Nephron (organoid): ENCODE measurements at regions not wholly inside any gene's neighbourhood (a gene's known extent, or its start where the extent isn't known, plus 50 kb on each side); places are given as distances from the start of the nearest gene placed in this dataset.
"Not testable (repeated sequence)": the region's sequence is repeated elsewhere in the genome, so short reads cannot be mapped to it uniquely, and the experiment has no call there.

ENCODE experiments used
- H3K27ac Mint-ChIP-seq, 3 experiments: 2 replicates each; pipeline ENCODE4 v1.8.0; 2020; ENCODE audit warnings: mixed read lengths in 3 of 3, mild to moderate bottlenecking in 2 of 3, moderate library complexity in 1 of 3
- H3K27me3 Mint-ChIP-seq: 2 replicates; pipeline ENCODE4 v1.8.0; 2021; ENCODE audit warnings: low read depth, mild to moderate bottlenecking, moderate library complexity, mixed read lengths
- H3K36me3 Mint-ChIP-seq: 2 replicates; pipeline ENCODE4 v1.8.0; 2020; ENCODE audit warnings: low read depth, mixed read lengths
- H3K4me1 Mint-ChIP-seq: 2 replicates; pipeline ENCODE4 v1.8.0; 2020; ENCODE audit warnings: mixed read lengths
- H3K4me3 Mint-ChIP-seq, 3 experiments: 2 replicates each; pipeline ENCODE4 v1.8.0; 2020; ENCODE audit warnings: mild to moderate bottlenecking in 3 of 3, mixed read lengths in 3 of 3, moderate library complexity in 2 of 3
- H3K9me3 Mint-ChIP-seq: 2 replicates; pipeline ENCODE4 v1.8.0; 2020; ENCODE audit warnings: mixed read lengths

DNA sequence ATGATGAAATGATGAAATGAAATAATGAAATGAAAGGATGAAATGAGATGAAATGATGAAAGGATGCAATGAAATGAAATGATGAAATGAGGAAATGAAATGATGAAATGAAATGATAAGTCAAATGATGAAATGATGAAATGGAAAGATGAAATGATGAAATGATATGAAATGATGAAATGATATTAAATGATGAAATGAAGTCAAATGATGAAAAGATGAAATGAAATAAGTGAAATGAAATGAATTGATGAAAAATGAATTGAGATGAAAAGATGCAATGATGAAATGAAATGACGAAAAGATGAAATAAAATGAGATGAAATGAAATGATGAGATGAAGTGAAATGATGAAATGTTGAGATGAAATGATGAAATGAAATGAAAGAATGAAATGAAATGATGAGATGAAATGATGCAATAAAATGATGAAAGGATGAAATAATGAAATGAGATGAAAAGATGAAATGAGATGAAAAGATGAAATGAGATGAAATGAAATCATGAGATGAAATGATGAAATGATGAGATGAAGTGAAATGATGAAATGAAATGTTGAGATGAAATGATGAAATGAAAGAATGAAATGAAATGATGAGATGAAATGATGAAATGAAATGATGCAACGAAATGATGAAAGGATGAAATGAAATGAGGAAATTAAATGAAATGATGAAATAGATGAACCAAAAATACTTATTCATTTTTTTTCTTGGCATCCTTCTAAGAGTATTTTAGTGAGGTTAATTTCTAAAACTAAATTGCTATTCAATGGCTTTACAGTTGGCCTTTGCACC lies 139.8 kb upstream of the ERV3-1 start:
- H3K27me3 Mint-ChIP-seq, H3K4me3 Mint-ChIP-seq, H3K4me1 Mint-ChIP-seq, H3K27ac Mint-ChIP-seq, H3K36me3 Mint-ChIP-seq, H3K9me3 Mint-ChIP-seq: not testable (repeated sequence)

DNA sequence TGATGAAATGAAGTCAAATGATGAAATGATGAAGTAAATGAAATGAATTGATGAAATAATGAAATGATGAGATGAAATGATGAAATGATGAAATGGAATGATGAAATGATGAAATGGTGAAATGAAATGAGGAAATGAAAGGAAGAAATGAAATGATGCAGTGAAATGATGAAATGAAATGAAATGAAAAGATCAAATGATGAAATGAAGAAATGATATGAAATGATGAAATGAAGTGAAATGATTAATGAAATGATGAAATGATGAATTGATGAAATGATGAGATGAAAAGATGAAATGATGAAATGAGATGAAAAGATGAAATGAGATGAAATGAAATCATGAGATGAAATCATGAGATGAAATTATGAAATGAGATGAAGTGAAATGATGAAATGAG lies 139.2 kb upstream of the ERV3-1 start:
- H3K36me3 Mint-ChIP-seq, H3K27me3 Mint-ChIP-seq, H3K4me3 Mint-ChIP-seq, H3K27ac Mint-ChIP-seq, H3K9me3 Mint-ChIP-seq, H3K4me1 Mint-ChIP-seq: not testable (repeated sequence)

DNA sequence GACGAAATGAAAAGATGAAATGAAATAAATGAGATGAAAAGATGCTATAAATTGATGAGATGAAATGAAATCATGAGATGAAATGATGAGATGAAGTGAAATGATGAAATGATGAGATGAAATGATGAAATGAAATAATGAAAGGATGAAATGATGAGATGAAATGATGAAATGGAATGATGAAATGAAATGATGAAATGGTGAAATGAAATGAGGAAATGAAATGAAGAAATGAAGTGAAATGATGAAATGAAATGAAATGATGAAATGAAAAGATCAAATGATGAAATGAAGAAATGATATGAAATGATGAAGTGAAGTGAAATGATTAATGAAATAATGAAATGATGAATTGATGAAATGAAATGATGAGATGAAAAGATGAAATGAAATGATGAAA lies 138.5 kb upstream of the ERV3-1 start:
- not testable (repeated sequence) for H3K4me1 Mint-ChIP-seq, H3K9me3 Mint-ChIP-seq, H3K4me3 Mint-ChIP-seq, H3K27me3 Mint-ChIP-seq, H3K36me3 Mint-ChIP-seq, H3K27ac Mint-ChIP-seq

DNA sequence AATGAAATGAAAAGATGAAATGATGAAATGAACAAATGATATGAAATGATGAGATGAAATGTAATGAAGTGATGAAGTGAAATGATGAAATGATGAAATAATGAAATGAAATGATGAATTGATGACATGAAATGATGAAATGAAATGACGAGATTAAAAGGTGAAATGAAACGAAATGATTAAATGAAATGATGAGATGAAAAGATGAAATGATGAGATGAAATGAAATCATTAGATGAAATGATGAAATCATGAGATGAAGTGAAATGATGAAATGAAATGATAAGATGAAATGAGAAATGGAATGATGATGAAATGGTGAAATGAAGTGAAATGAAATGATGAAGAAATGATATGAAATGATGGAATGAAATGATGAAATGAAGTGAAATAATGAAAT lies 138.1 kb upstream of the ERV3-1 start:
- H3K36me3 Mint-ChIP-seq, H3K4me3 Mint-ChIP-seq, H3K4me1 Mint-ChIP-seq, H3K9me3 Mint-ChIP-seq, H3K27me3 Mint-ChIP-seq, H3K27ac Mint-ChIP-seq: not testable (repeated sequence)

DNA sequence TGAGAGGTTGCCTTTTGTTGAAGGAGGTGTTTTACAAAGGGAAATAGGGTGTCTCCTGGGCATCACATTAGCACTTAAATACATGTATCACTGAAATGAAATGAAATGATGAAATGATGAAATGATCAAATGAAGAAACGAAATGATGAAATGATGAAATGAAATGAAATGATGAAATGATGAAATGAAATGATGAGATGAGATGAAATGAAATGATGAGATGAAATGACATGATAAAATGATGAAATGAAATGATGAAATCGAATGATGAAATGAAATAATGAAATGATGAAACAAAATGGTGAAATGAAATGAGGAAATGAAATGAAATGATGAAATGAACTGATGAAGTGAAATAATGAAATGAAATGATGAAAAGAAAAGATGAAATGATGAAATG lies 137.6 kb upstream of the ERV3-1 start:
- not testable (repeated sequence) for H3K27me3 Mint-ChIP-seq, H3K36me3 Mint-ChIP-seq, H3K27ac Mint-ChIP-seq, H3K9me3 Mint-ChIP-seq, H3K4me3 Mint-ChIP-seq, H3K4me1 Mint-ChIP-seq

DNA sequence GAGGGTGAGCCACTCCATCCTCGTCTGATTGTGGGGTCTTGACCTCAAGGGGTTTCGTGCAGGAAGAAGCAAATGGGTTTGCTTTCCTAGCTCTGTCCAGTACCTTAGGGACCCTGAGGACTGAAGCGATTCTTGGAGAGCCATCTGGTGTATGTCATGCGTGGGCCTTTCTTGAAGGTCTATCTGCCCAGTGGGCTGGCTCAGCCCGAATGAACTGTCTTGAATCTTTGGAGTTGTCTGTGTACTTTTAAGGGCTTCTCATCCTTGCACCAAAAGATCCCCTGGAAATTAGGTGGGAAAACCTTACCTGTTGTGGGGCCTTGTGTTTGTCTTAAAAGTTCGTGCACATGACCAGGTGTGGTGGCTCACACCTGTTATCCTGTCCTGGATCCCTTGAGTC lies 135.4 kb upstream of the ERV3-1 start:
- not testable (repeated sequence) for H3K27ac Mint-ChIP-seq, H3K9me3 Mint-ChIP-seq, H3K4me3 Mint-ChIP-seq, H3K4me1 Mint-ChIP-seq, H3K36me3 Mint-ChIP-seq, H3K27me3 Mint-ChIP-seq

DNA sequence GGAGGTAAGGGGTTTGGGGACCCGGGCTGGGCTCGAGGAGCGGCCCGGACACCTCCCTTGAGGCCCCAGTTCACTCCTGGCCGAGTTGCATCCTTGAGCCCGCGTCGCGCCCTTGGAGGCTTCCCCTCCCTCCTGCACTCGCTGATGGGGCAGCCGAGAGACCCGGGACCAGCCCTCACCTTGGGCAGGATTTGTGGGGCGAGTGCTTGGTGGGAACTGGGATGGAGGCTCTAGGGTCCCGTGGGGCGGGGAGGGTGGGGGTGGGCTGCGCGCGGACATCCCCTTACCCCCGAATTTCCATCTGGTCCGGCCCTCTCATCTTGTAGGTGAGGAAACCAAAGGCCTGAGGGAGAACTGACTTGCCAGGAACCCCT lies 134.9 kb upstream of the ERV3-1 start:
- H3K4me1 Mint-ChIP-seq, H3K9me3 Mint-ChIP-seq, H3K27me3 Mint-ChIP-seq, H3K27ac Mint-ChIP-seq, H3K4me3 Mint-ChIP-seq, H3K36me3 Mint-ChIP-seq: not testable (repeated sequence)

DNA sequence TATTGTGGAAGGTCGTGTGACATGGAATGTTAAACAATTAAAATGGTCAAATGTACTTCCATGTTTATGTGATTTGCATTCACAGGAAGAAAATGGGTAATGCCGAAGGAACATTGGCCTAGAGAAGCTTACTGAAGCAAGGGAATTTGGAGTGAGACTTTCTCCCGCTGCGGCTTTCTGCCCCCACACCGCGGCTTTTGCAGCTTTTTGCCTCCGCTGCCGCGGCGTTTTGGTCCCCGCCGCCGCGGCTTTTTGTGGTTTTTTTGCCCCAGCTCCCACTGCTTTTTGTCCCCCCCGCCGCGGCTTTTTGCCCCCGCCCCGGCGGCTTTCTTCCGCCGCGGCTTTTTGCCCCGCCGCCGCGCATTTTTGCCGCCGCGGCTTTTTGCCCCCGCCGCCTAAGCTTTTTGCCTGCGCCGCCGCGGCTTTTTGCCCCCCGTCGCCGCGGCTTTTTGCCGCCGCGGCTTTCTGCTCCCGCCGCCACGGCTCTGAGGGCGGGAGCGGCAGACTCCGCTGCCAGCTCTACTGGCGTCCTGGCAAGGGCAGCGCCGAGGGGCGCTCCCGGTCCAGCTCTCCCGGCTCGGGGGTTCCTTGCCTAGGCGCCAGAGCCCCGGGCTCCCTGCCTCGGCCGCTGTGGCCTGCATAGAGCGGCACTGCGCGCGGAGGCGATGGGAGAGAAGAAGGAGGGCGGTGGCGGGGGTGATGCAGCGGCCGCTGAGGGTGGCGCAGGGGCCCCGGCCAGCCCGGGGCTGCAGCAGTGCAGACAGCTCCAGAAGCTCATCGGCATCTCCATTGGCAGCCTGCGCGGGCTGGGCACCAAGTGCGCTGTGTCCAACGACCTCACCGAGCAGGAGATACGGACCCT lies 134.3 kb upstream of the ERV3-1 start:
- not testable (repeated sequence) for H3K27me3 Mint-ChIP-seq, H3K36me3 Mint-ChIP-seq, H3K27ac Mint-ChIP-seq, H3K4me1 Mint-ChIP-seq, H3K4me3 Mint-ChIP-seq, H3K9me3 Mint-ChIP-seq

DNA sequence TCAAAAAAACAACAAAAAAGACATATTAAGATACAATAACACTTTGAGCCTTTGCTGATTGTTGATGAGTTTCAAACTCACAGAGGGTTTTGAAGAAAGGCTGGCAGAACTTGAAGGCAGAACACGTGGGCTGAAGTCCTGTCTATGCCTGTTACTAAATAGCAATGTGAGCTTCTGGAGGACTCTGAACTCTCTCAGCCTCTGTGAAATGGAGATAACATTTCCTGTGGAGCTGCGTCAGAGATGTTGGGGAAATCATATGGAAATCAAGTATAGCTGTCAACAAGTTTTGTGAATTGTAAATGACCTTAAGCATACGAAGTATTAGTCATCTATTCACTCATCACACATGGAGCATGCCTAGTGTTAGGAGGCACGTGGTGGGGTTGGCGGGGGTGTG lies 130.4 kb upstream of the ERV3-1 start:
- not testable (repeated sequence) for H3K27ac Mint-ChIP-seq

DNA sequence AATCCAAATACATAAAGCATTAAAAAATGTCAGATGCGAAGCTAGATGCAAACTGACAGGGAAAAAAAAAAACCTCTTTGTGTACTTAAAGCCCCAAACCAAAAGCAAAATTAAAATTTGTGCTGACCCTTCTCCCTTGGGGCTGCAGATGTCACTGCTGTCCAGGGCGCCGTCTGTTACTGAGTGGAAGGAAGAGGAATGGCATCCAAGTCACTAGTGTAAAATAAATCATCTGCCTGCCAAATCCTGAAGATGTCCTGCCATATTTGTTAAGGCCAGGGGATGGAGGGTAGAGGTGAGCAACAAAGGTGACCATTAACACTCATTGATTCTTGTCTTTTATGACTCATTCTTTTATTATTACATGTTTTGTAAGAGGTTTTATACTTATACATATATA lies 126.6 kb upstream of the ERV3-1 start:
- H3K4me3 Mint-ChIP-seq, H3K36me3 Mint-ChIP-seq, H3K4me1 Mint-ChIP-seq, H3K9me3 Mint-ChIP-seq, H3K27ac Mint-ChIP-seq, H3K27me3 Mint-ChIP-seq: not testable (repeated sequence)

More for the DNA sequence above, 130.4 kb upstream of the ERV3-1 start:
- not testable (repeated sequence) for H3K4me1 Mint-ChIP-seq, H3K9me3 Mint-ChIP-seq, H3K4me3 Mint-ChIP-seq, H3K27me3 Mint-ChIP-seq, H3K36me3 Mint-ChIP-seq

DNA sequence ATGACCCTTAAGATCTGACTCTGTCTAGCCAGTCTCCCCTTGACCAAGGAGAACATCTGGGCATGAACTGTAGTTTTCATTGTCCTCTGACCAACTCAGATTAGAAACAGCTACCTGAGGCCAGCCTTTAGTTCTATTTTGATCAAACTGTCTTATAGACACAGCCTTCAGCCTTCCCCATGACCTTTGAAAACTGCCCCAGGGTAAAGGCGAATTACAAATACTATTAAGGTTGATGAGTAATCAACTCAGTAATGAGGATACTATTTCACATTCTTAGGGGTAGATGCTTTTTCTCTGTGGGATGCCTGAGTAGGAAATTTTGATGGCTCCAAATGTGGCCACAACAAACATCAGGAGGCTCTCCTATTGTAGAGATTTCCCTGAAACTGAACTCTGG lies 125.8 kb upstream of the ERV3-1 start:
- H3K4me1 Mint-ChIP-seq, H3K4me3 Mint-ChIP-seq, H3K9me3 Mint-ChIP-seq, H3K27ac Mint-ChIP-seq, H3K27me3 Mint-ChIP-seq, H3K36me3 Mint-ChIP-seq: not testable (repeated sequence)

DNA sequence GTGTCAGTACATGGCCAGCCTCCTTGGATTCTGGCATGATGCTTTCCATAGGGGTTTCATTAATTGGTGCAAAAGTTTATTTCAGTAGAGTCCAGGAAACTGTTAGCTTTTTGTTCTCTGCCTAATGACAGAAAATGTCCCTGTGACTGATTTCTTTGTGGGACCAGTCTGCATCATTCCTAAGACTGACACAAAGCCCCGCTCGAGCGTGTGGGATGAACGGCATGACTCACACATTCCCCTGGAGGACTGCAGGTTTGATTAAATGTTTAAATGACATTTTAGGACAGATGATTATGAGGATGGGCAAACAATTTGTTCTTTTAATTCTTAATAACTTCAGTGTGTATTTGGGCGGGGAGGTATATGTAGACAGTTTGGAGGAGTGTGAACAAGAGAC lies 120.9 kb upstream of the ERV3-1 start:
- not testable (repeated sequence) for H3K27ac Mint-ChIP-seq, H3K4me1 Mint-ChIP-seq

DNA sequence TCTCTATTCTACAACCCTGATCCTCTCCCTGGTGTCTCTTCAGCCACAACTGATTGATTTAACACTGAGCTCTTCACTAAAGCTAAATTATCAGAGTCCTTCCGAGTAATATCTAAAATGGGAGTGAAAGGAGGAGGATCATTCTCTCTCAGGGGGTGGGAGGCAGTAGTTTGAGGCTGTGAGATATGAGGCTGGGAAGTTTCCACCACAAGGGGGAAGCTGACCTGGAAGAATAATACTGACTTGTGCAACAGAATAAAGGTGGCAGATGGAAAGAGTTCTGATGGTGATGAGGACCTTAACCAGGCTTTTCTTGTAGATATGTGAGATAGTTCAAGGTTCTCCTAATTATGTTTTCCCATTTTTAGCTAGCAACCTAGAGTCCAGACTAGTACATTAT lies 118.1 kb upstream of the ERV3-1 start:
- not testable (repeated sequence) for H3K9me3 Mint-ChIP-seq, H3K4me1 Mint-ChIP-seq, H3K27ac Mint-ChIP-seq, H3K36me3 Mint-ChIP-seq, H3K4me3 Mint-ChIP-seq, H3K27me3 Mint-ChIP-seq

More for the DNA sequence above, 120.9 kb upstream of the ERV3-1 start:
- H3K27me3 Mint-ChIP-seq, H3K36me3 Mint-ChIP-seq, H3K9me3 Mint-ChIP-seq, H3K4me3 Mint-ChIP-seq: not testable (repeated sequence)

DNA sequence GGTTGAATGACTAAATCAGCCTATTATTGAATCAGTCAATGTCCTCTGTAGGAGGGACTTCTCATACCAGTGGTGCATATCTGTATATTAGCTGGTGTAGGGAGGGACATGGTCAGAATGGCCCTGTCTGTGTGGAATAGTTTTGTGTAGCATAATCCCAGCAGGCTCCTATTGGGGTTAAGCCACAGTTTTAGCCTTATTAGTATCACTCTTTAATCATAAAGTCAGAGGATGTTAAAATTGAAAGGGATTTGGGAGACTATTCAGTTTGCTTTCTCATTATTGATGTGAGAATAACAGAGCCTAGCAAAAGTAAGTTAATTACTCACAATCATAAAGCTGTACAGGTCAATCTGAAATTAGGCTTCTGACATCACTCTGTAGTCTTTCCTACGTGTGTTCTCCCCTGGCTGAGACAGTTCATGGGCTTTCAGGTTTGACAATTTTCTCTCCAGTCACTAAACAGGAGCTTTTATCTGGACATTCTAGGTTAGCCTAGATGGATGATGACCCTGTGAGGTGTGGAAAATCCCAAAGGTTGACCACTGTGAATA lies 99.2 kb upstream of the ERV3-1 start:
- H3K9me3 Mint-ChIP-seq, H3K27me3 Mint-ChIP-seq, H3K4me3 Mint-ChIP-seq, H3K27ac Mint-ChIP-seq, H3K36me3 Mint-ChIP-seq, H3K4me1 Mint-ChIP-seq: not testable (repeated sequence)

DNA sequence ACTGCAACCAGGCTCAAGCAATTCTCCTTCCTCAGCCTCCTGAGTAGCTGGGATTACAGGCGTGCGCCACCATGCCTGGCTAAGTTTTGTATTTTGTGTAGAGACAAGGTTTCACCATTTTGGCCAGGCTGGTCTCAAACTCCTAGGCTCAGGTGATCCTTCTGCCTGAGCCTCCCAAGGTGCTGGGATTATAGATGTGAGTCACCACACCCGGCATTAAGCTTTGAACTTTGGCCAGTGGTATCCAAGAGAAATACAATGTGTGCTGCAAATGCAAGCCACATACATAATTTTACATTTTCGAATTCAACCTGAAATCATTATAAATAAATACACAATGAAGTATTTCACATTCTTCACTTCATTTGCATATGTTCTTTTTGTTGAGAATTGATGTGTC lies 94.0 kb upstream of the ERV3-1 start:
- not testable (repeated sequence) for H3K4me1 Mint-ChIP-seq, H3K4me3 Mint-ChIP-seq, H3K27me3 Mint-ChIP-seq, H3K27ac Mint-ChIP-seq, H3K9me3 Mint-ChIP-seq, H3K36me3 Mint-ChIP-seq
